Left lung (tissue), 4 donors: ENCODE measurements at regions not wholly inside any gene's neighbourhood (a gene's known extent, or its start where the extent isn't known, plus 50 kb on each side); places are given as distances from the start of the nearest gene placed in this dataset.

Experiments used
- ATAC-seq: fragments of 200-7000 bp; cut with Tn5 transposase; one replicate; pipeline ENCODE4 v1.9.1; 2020; ENCODE audit warnings: moderate library complexity
- DNase-seq, 4 donors: peaks; one replicate each; pipeline ENCODE4 v3.0.0-alpha.2; 2013 to 2020
- H3K27ac ChIP-seq, 2 donors: fragments of 200-600 bp; sonication (generic) in 1 of 2; one replicate each; pipeline versions ENCODE4 v1.5.0 to v1.8.0; 2020 to 2021
- H3K27me3 ChIP-seq, 2 donors: fragments of 200-600 bp; sonication (generic) in 1 of 2; one replicate each; pipeline versions ENCODE4 v1.5.0 to v1.8.0; 2020 to 2021
- H3K36me3 ChIP-seq, 2 donors: fragments of 200-600 bp; sonication (generic) in 1 of 2; one replicate each; pipeline versions ENCODE4 v1.5.0 to v1.8.0; 2020 to 2021
- H3K4me1 ChIP-seq, 2 donors: fragments of 200-600 bp; one replicate each; pipeline ENCODE4 v1.8.0; 2021
- H3K4me3 ChIP-seq, 2 donors: fragments of 200-600 bp; sonication (generic) in 1 of 2; one replicate each; pipeline versions ENCODE4 v1.5.0 to v1.8.0; 2020 to 2021; ENCODE audit warnings: mild to moderate bottlenecking in 1 of 2
- H3K9me3 ChIP-seq, 2 donors: fragments of 200-600 bp; sonication (generic) in 1 of 2; one replicate each; pipeline versions ENCODE4 v1.5.0 to v1.8.0; 2020 to 2021
- intact Hi-C, 2 donors: fragments of 100-400 bp; cut with DNase I; formaldehyde crosslinking; loops; one replicate each; pipeline versions ENCODE4 v1.11.2 to v1.14.2; 2022
- TF ChIP-seq, protein P1 (sequence below), 2 donors: fragments of 200-600 bp; sonication (generic) in 1 of 2; IDR thresholded peaks; one replicate each; pipeline versions ENCODE4 v1.5.0 to v1.8.0; 2021; ENCODE audit warnings: antibody characterized with exemption in 2 of 2
- donor health status: DM: no; HTN: yes; CAD: no.
- donor health status: DM: no; HTN: no; CAD: no.

- intact Hi-C loops, result no loop called here
- H3K9me3 ChIP-seq, result no peaks in the 10 kb centered on the region
- ATAC-seq, result peak; percentile 87
Observed at GRCh38 chr13:46983881-46984280, 87.0 kb upstream of the HTR2A start.

GRCh38 chr13:46982856-46983582, 86.2 kb upstream of the HTR2A start:
- H3K36me3 ChIP-seq, result no peaks in the 10 kb centered on the region

More at GRCh38 chr13:46983881-46984280, 87.0 kb upstream of the HTR2A start:
- Histone ChIP-seq H3K4me3 (no peak overlapping the region), H3K4me1 (peaks cover 0 to 3% of the 10 kb centered on the region in 2 donors), H3K27ac (no peak overlapping the region), H3K36me3 (no peaks in the 10 kb centered on the region), H3K27me3 (no peaks in the 10 kb centered on the region)
- no peak for DNase-seq
- TF ChIP-seq, protein P1, sequence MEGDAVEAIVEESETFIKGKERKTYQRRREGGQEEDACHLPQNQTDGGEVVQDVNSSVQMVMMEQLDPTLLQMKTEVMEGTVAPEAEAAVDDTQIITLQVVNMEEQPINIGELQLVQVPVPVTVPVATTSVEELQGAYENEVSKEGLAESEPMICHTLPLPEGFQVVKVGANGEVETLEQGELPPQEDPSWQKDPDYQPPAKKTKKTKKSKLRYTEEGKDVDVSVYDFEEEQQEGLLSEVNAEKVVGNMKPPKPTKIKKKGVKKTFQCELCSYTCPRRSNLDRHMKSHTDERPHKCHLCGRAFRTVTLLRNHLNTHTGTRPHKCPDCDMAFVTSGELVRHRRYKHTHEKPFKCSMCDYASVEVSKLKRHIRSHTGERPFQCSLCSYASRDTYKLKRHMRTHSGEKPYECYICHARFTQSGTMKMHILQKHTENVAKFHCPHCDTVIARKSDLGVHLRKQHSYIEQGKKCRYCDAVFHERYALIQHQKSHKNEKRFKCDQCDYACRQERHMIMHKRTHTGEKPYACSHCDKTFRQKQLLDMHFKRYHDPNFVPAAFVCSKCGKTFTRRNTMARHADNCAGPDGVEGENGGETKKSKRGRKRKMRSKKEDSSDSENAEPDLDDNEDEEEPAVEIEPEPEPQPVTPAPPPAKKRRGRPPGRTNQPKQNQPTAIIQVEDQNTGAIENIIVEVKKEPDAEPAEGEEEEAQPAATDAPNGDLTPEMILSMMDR (IDR thresholded peaks at IDR 0.05), result no peak

GRCh38 chr13:46975173-46975572, 78.3 kb upstream of the HTR2A start:
- peaks cover 0 to 24% of the 10 kb centered on the region in 2 donors for H3K9me3 ChIP-seq
- no peaks in the 10 kb centered on the region for H3K27me3 ChIP-seq
- intact Hi-C loops, result no loop called here
- TF ChIP-seq, protein P1 (IDR thresholded peaks at IDR 0.05), result no peak
- H3K36me3 ChIP-seq, result no peaks in the 10 kb centered on the region
- no peak overlapping the region for H3K27ac ChIP-seq
- no peaks in the 10 kb centered on the region for H3K4me1 ChIP-seq
- H3K4me3 ChIP-seq, result no peak overlapping the region
- DNase-seq (no peak), ATAC-seq (no peak)

More at GRCh38 chr13:46982856-46983582, 86.2 kb upstream of the HTR2A start:
- no peak overlapping the region for H3K27ac ChIP-seq
- no peak overlapping the region for H3K4me3 ChIP-seq
- no peaks in the 10 kb centered on the region for H3K9me3 ChIP-seq
- DNase-seq (no peak), ATAC-seq (no peak)
- TF ChIP-seq, protein P1 (IDR thresholded peaks at IDR 0.05), result no peak
- intact Hi-C loops, result no loop called here
- no peaks in the 10 kb centered on the region for H3K27me3 ChIP-seq
- peaks cover 0 to 3% of the 10 kb centered on the region in 2 donors for H3K4me1 ChIP-seq

- Histone ChIP-seq H3K36me3 (no peaks in the 10 kb centered on the region), H3K4me3 (no peak overlapping the region), H3K4me1 (no peaks in the 10 kb centered on the region), H3K27ac (no peak overlapping the region), H3K9me3 (no peaks in the 10 kb centered on the region), H3K27me3 (no peaks in the 10 kb centered on the region)
- no peak for DNase-seq
- intact Hi-C loops, result no loop called here
- TF ChIP-seq, protein P1 (IDR thresholded peaks at IDR 0.05), result no peak
- ATAC-seq, result no peak
Observed at GRCh38 chr13:46968450-46968849, 71.6 kb upstream of the HTR2A start.

- TF ChIP-seq, protein P1 (IDR thresholded peaks at IDR 0.05), result no peak
- DNase-seq (no peak), ATAC-seq (peak; percentile 33)
- Histone ChIP-seq H3K27me3 (no peaks in the 10 kb centered on the region), H3K9me3 (no peaks in the 10 kb centered on the region), H3K27ac (no peak overlapping the region), H3K36me3 (no peaks in the 10 kb centered on the region), H3K4me3 (no peak overlapping the region), H3K4me1 (peaks cover 0 to 3% of the 10 kb centered on the region in 2 donors)
- intact Hi-C loops, result no loop called here
Observed at GRCh38 chr13:46964789-46965527, 68.1 kb upstream of the HTR2A start.
